B cell (primary cell): ENCODE measurements at regions not wholly inside any gene's neighbourhood (a gene's known extent, or its start where the extent isn't known, plus 50 kb on each side); places are given as distances from the start of the nearest gene placed in this dataset.

ENCODE experiments used
- ATAC-seq: fragments of 200-7000 bp; cut with Tn5 transposase; one replicate; pipeline ENCODE4 v1.10.0; 2021; ENCODE audit warnings: low read depth, mild to moderate bottlenecking, moderate number of reproducible peaks, moderate library complexity
- CTCF ChIA-PET: fragments of 350-600 bp; sonication (Branson Sonifier 250); formaldehyde crosslinking; loops from one replicate; lab custom pipeline; 2021; ENCODE audit warnings: antibody characterized with exemption, inconsistent platforms; lab: Charles Lee
- POLR2A ChIA-PET: fragments of 350-600 bp; sonication (Branson Sonifier 250); formaldehyde crosslinking; loops from one replicate; lab custom pipeline; 2021; ENCODE audit warnings: antibody characterized with exemption; lab: Charles Lee
- DNase-seq: peaks from one replicate; pipeline ENCODE4 v3.0.0; 2013
- H2AFZ ChIP-seq: 2 replicates; pipeline ENCODE4 v1.6.1; 2012; ENCODE audit warnings: mild to moderate bottlenecking, low read depth, low read length; ENCODE audit not compliant: insufficient read depth, poor library complexity, severe bottlenecking
- H3K27ac ChIP-seq, 2 donors: 1 replicate in 1 of 2; 2 replicates in 1 of 2; pipeline ENCODE4 v1.5.1; 2012 to 2013; ENCODE audit warnings: low read length in 2 of 2, mild to moderate bottlenecking in 2 of 2, moderate library complexity in 1 of 2
- H3K27me3 ChIP-seq, 4 experiments: fragments of 200-600 bp in 1 of 4; sonication (generic) in 1 of 4; replicated peaks in 1 of 4; 1 replicate in 2 of 4; 2 replicates in 2 of 4; pipeline versions ENCODE4 v1.6.1 to v1.7.0; 2013 to 2016; ENCODE audit warnings: low read length in 3 of 4, mild to moderate bottlenecking in 2 of 4, mixed read lengths in 1 of 4, moderate library complexity in 1 of 4; ENCODE audit not compliant: insufficient read depth in 4 of 4, control insufficient read depth in 3 of 4; ENCODE audit errors: control extremely low read depth in 1 of 4
- H3K36me3 ChIP-seq, 2 experiments: replicated peaks in 1 of 2; 1 replicate in 1 of 2; 2 replicates in 1 of 2; pipeline versions ENCODE4 v1.6.1 to v1.7.1; 2013; ENCODE audit warnings: low read length in 1 of 2; ENCODE audit not compliant: insufficient read depth in 2 of 2, control insufficient read depth in 1 of 2; ENCODE audit errors: control extremely low read depth in 1 of 2, extremely low read depth in 1 of 2
- H3K4me1 ChIP-seq, 2 donors: fragments of 200-600 bp in 1 of 2; sonication (generic) in 1 of 2; 1 replicate in 1 of 2; 2 replicates in 1 of 2; pipeline versions ENCODE4 v1.5.1 to v1.6.1; 2013 to 2017; ENCODE audit warnings: low read length in 2 of 2; ENCODE audit not compliant: control insufficient read depth in 2 of 2, insufficient read depth in 2 of 2
- H3K4me2 ChIP-seq: replicated peaks from 2 replicates; pipeline ENCODE3; 2012; ENCODE audit warnings: mild to moderate bottlenecking, low read depth, low read length; ENCODE audit not compliant: poor library complexity, severe bottlenecking
- H3K4me3 ChIP-seq, 5 experiments: fragments of 200-600 bp in 1 of 5; sonication (generic) in 1 of 5; 1 replicate in 3 of 5; 2 replicates in 2 of 5; pipeline versions ENCODE4 v1.5.1 to v1.7.0; 2011 to 2016; ENCODE audit warnings: low read length in 4 of 5, mild to moderate bottlenecking in 4 of 5, low read depth in 2 of 5, control low read depth in 1 of 5, moderate library complexity in 1 of 5; ENCODE audit not compliant: insufficient read depth in 1 of 5; ENCODE audit errors: control extremely low read depth in 1 of 5, extremely low read depth in 1 of 5
- H3K79me2 ChIP-seq: fragments of 200-600 bp; sonication (generic); one replicate; pipeline ENCODE4 v1.6.0; 2016; ENCODE audit warnings: low read length; ENCODE audit not compliant: control insufficient read depth, insufficient read depth
- H3K9ac ChIP-seq: fragments of 200-600 bp; sonication (generic); 2 replicates; pipeline ENCODE4 v1.6.1; 2017; ENCODE audit warnings: mild to moderate bottlenecking, low read length, moderate library complexity
- H3K9me3 ChIP-seq, 3 donors: one replicate each; pipeline versions ENCODE4 v1.6.1 to v1.7.1; 2013; ENCODE audit warnings: low read length in 2 of 3; ENCODE audit not compliant: control insufficient read depth in 2 of 3, insufficient read depth in 1 of 3; ENCODE audit errors: control extremely low read depth in 1 of 3
- H4K20me1 ChIP-seq: 2 replicates; pipeline ENCODE4 v1.6.0; 2012; ENCODE audit warnings: mild to moderate bottlenecking, low read length; ENCODE audit not compliant: insufficient read depth, control insufficient read depth, poor library complexity, severe bottlenecking
- H3K27ac Mint-ChIP-seq: one replicate; pipeline ENCODE4 v1.8.0; 2021; ENCODE audit warnings: mixed read lengths
- H3K27me3 Mint-ChIP-seq: one replicate; pipeline ENCODE4 v1.8.0; 2021; ENCODE audit warnings: mixed read lengths
- H3K4me1 Mint-ChIP-seq: one replicate; pipeline ENCODE4 v1.8.0; 2021; ENCODE audit warnings: mixed read lengths
- H3K4me3 Mint-ChIP-seq: one replicate; pipeline ENCODE4 v1.8.0; 2021; ENCODE audit warnings: mixed read lengths
- H3K9me3 Mint-ChIP-seq: one replicate; pipeline ENCODE4 v1.8.0; 2022; ENCODE audit warnings: mixed read lengths; ENCODE audit not compliant: insufficient read depth
- CTCF ChIP-seq: fragments of 200-600 bp; IDR thresholded peaks from one replicate; pipeline ENCODE4 v1.8.0; 2022; ENCODE audit warnings: antibody characterized with exemption, mild to moderate bottlenecking
- EZH2 ChIP-seq: IDR thresholded peaks from 2 replicates; pipeline ENCODE4 v1.6.1; 2012; ENCODE audit warnings: borderline replicate concordance, low read depth, mild to moderate bottlenecking, moderate library complexity, low read length; ENCODE audit not compliant: insufficient read depth, poor library complexity, severe bottlenecking
- intact Hi-C: fragments of 100-400 bp; cut with micrococcal nuclease; formaldehyde crosslinking; loops from one replicate; pipeline ENCODE4 v1.10.0; 2022

GRCh38 chr4:134308910-134309309 is 107.3 kb upstream of the PABPC4L start:
- no peak for TF ChIP-seq CTCF
- TF ChIP-seq EZH2 = no peak
- Mint-ChIP-seq H3K27me3 (no peaks in the 10 kb centered on the region), H3K4me3 (no peak overlapping the region), H3K9me3 (no peaks in the 10 kb centered on the region), H3K4me1 (no peaks in the 10 kb centered on the region), H3K27ac (no peak overlapping the region)
- ATAC-seq = no peak
- ChIA-PET CTCF (no interaction called here), POLR2A (no interaction called here)
- H3K4me3 ChIP-seq = no peak overlapping the region
- H3K36me3 ChIP-seq = no peaks in the 10 kb centered on the region
- no peaks in the 10 kb centered on the region for H3K9me3 ChIP-seq
- H3K9ac ChIP-seq = no peak overlapping the region
- no peak overlapping the region for H3K27ac ChIP-seq
- no peaks in the 10 kb centered on the region for H3K27me3 ChIP-seq
- intact Hi-C loops = no loop called here
- no peaks in the 10 kb centered on the region for H3K4me1 ChIP-seq
- H3K79me2 ChIP-seq = no peaks in the 10 kb centered on the region
- no peak for DNase-seq
- H4K20me1 ChIP-seq = no peaks in the 10 kb centered on the region
- H2AFZ ChIP-seq = no peak overlapping the region
- H3K4me2 ChIP-seq = no peak overlapping the region

- no peak overlapping the region for H3K9ac ChIP-seq
- H3K27me3 Mint-ChIP-seq = no peaks in the 10 kb centered on the region
- H3K4me2 ChIP-seq = no peak overlapping the region
- H3K9me3 Mint-ChIP-seq = peaks cover 5% of the 10 kb centered on the region
- H2AFZ ChIP-seq = no peak overlapping the region
- CTCF ChIA-PET = no interaction called here
- no peak for DNase-seq
- H4K20me1 ChIP-seq = no peaks in the 10 kb centered on the region
- no peaks in the 10 kb centered on the region for H3K4me1 ChIP-seq
- H3K4me3 Mint-ChIP-seq = no peak overlapping the region
- POLR2A ChIA-PET = no interaction called here
- ATAC-seq = no peak
- H3K36me3 ChIP-seq = no peaks in the 10 kb centered on the region
- TF ChIP-seq CTCF = no peak
- TF ChIP-seq EZH2 = no peak
- no peaks in the 10 kb centered on the region for H3K79me2 ChIP-seq
- H3K27ac Mint-ChIP-seq = no peak overlapping the region
- H3K4me3 ChIP-seq = no peak overlapping the region
- H3K27ac ChIP-seq = no peak overlapping the region
- no peaks in the 10 kb centered on the region for H3K4me1 Mint-ChIP-seq
- no peaks in the 10 kb centered on the region for H3K9me3 ChIP-seq
- intact Hi-C loops = no loop called here
- no peaks in the 10 kb centered on the region for H3K27me3 ChIP-seq
These were observed 96.7 kb upstream of the PABPC4L start for GRCh38 chr4:134298313-134298712.
